GM13976 (cell line): ENCODE measurements at regions not wholly inside any gene's neighbourhood (a gene's known extent, or its start where the extent isn't known, plus 50 kb on each side); places are given as distances from the start of the nearest gene placed in this dataset.

ENCODE experiments used
- DNase-seq: peaks from one replicate; pipeline ENCODE4 v3.0.0; 2012; ENCODE audit warnings: low spot score
- CTCF ChIP-seq: IDR thresholded peaks from 2 replicates; pipeline ENCODE4 v1.5.1; 2012; ENCODE audit warnings: borderline replicate concordance, mild to moderate bottlenecking; ENCODE audit not compliant: insufficient read depth; ENCODE audit errors: extremely low read depth, missing control alignments, control extremely low read depth
- in situ Hi-C: fragments of 300-500 bp; cut with MboI; formaldehyde crosslinking; loops from one replicate; pipeline ENCODE4 v1.12.0; 2022; ENCODE audit warnings: low sequenced_read_pairs, mixed read lengths, inconsistent platforms; ENCODE audit not compliant: unreplicated experiment

GRCh38 chr12:22925623-22926022 lies 300.7 kb downstream of the ETNK1 start:
- DNase-seq = no peak
- in situ Hi-C loops = no loop called here
- no peak for TF ChIP-seq CTCF

DNA sequence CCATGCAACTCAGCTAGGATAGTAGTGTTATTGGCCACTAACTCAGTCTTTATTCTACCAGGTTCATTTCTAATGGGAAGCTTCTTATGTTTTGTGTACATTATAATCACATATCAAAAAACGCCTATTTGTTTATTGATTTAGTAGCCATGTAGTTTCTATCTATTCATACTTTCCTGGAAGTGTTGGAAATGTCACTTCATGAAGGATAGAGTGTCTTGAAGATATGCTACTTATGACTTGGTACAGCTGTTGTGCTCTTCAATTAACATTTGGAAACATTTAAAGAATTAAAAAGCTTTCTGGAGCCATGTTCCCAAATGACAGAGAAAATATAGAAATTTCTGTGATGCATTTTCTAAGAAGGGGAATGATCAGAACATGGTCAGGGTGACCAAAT lies 307.5 kb downstream of the ETNK1 start:
- no peak for DNase-seq
- in situ Hi-C loops = no loop called here
- TF ChIP-seq CTCF = no peak

GRCh38 chr12:22935090-22935489 lies 310.1 kb downstream of the ETNK1 start:
- no peak for DNase-seq
- in situ Hi-C loops = no loop called here
- TF ChIP-seq CTCF = no peak

DNA sequence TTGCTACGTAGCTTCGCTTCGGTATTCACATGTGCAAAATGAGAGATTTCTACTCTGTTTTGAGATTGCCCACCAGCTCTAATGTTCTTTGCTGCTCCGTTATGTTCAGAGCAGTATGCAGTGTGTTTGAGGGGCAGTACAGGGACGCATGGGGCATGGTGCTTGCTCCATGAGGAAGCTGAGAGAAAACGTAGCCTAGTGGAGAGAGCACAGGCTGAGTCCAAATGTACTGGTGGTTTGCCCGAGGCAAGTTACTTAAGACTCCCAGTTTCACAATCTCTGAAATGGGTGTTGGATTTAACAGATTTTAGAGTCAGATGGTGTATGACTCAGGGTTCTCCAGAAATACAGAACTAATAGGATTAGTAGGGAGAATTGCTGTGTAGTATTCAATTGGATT lies 310.5 kb downstream of the ETNK1 start:
- DNase-seq = no peak
- in situ Hi-C loops = no loop called here
- no peak for TF ChIP-seq CTCF

DNA sequence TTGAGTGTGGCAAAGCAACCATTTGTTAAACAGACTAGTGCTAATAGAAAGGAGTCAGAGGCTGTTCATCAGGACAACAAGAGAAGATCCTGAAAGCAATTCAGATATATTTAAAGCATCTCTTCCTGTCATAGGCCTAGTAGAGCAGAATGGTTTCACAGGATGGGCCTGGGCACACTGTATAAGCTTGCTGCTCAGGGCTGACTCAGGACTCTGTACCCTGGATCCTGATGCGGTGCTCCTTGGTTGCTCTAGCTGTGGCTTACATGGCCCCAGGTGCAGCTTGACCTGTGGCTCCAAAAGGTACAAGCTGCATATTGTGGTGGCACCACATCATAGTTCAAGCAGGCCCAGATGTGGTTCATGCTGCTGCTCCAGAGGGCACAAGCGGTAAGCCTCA lies 313.4 kb downstream of the ETNK1 start:
- DNase-seq = no peak
- no peak for TF ChIP-seq CTCF
- in situ Hi-C loops = no loop called here

GRCh38 chr12:22951206-22951605 lies 326.2 kb downstream of the ETNK1 start:
- no peak for TF ChIP-seq CTCF
- in situ Hi-C loops = no loop called here

GRCh38 chr12:22956690-22957089 lies 331.7 kb downstream of the ETNK1 start:
- DNase-seq = no peak
- in situ Hi-C loops = no loop called here
- TF ChIP-seq CTCF = no peak

More at GRCh38 chr12:22951206-22951605, 326.2 kb downstream of the ETNK1 start:
- DNase-seq = no peak
